HG03139 (cell line): ENCODE measurements at regions not wholly inside any gene's neighbourhood (a gene's known extent, or its start where the extent isn't known, plus 50 kb on each side); places are given as distances from the start of the nearest gene placed in this dataset.
"Not testable (repeated sequence)": the region's sequence is repeated elsewhere in the genome, so short reads cannot be mapped to it uniquely, and the experiment has no call there.

Experiments used
- ATAC-seq: cut with Tn5 transposase; IDR thresholded peaks from one replicate; pipeline ENCODE4 v1.9.1; 2021; ENCODE audit not compliant: unreplicated experiment

GRCh38 chr16:29578898-29579297, 72.7 kb upstream of the NPIPB12 start:
- not testable (repeated sequence) for ATAC-seq

GRCh38 chr16:29581764-29582163, 75.6 kb upstream of the NPIPB12 start:
- not testable (repeated sequence) for ATAC-seq

GRCh38 chr16:29591919-29592318, 71.1 kb upstream of the SPN start:
- not testable (repeated sequence) for ATAC-seq

GRCh38 chr16:29594269-29594925, 68.7 kb upstream of the SPN start:
- peak; percentile 18 for ATAC-seq

GRCh38 chr16:29594926-29595838, 67.9 kb upstream of the SPN start:
- peak; percentile 66 for ATAC-seq

GRCh38 chr16:29597030-29597429, 66.0 kb upstream of the SPN start:
- not testable (repeated sequence) for ATAC-seq

- not testable (repeated sequence) for ATAC-seq
Measured at GRCh38 chr16:29600111-29601000, 62.7 kb upstream of the SPN start.

GRCh38 chr16:29602247-29602625, 60.8 kb upstream of the SPN start:
- ATAC-seq, result not testable (repeated sequence)

GRCh38 chr16:29602683-29603088, 60.4 kb upstream of the SPN start:
- not testable (repeated sequence) for ATAC-seq

- ATAC-seq, result not testable (repeated sequence)
Measured at GRCh38 chr16:29604631-29605549, 58.2 kb upstream of the SPN start.

GRCh38 chr16:29605593-29606205, 57.3 kb upstream of the SPN start:
- not testable (repeated sequence) for ATAC-seq

- not testable (repeated sequence) for ATAC-seq
Measured at GRCh38 chr16:29606669-29607427, 56.2 kb upstream of the SPN start.

- not testable (repeated sequence) for ATAC-seq
Measured at GRCh38 chr16:29607428-29607823, 55.6 kb upstream of the SPN start.

- ATAC-seq, result not testable (repeated sequence)
Measured at GRCh38 chr16:29612381-29613306, 50.4 kb upstream of the SPN start.
